Epithelial cell of esophagus (primary cell): ENCODE measurements at regions not wholly inside any gene's neighbourhood (a gene's known extent, or its start where the extent isn't known, plus 50 kb on each side); places are given as distances from the start of the nearest gene placed in this dataset.
A peak's percentile ranks its signal among the peaks of the same experiment; 100 is the strongest.

ENCODE experiments used
- DNase-seq: peaks from one replicate; pipeline ENCODE4 v3.0.0; 2010; ENCODE audit warnings: low read depth
- H3K4me3 ChIP-seq: 2 replicates; pipeline ENCODE4 v1.5.1; 2011; ENCODE audit warnings: mild to moderate bottlenecking, low read length, control low read depth
- CTCF ChIP-seq: IDR thresholded peaks from 2 replicates; pipeline ENCODE4 v1.5.1; 2011; ENCODE audit warnings: low read depth, mild to moderate bottlenecking, low read length, control low read depth, inconsistent platforms; ENCODE audit not compliant: insufficient read depth; ENCODE audit errors: missing control alignments

GRCh38 chr6:23396949-23397348, 729.1 kb upstream of the NRSN1 start:
- no peak overlapping the region for H3K4me3 ChIP-seq
- no peak for DNase-seq
- no peak for TF ChIP-seq CTCF

- H3K4me3 ChIP-seq = no peak overlapping the region
- TF ChIP-seq CTCF = no peak
- DNase-seq = peak; percentile 15
Measured at GRCh38 chr6:23403460-23403859, 722.6 kb upstream of the NRSN1 start.

DNA sequence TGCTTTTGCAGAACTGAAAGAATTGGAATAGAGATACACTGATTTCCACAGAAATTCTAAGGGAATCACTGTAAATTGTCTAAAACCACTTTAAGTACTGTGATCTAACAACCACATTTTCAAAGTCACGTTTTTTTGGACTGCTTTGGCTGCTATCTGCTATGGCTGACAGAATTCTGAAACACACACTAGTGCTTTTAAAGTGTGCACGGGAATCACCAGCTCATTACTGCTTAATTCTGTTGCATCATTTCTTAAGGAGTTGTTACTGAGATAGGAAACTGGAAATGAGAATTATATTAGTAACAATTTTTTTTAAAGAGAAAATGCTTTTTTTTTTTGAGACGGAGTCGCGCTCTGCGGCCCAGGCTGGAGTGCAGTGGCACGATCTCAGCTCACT, 716.5 kb upstream of the NRSN1 start:
- DNase-seq = no peak
- TF ChIP-seq CTCF = no peak

DNA sequence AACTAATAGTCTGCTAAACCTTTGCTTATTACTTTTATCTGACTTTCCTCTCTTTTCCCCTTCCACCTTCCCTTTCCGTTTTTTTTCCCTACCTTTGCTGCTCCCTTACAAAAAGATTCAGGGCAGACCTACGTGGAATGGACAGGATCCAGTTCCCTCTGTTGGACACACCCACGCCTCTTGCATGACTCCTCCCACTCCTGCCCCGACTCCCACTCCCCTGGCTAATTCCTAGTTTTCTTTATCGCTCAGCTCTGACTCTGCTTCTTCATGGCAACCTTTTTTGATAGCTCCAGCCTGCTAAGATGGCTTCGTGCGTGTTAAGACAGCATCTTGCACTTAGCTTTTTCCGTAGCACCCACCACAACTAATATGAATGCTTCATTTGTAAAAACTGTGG, 715.6 kb upstream of the NRSN1 start:
- no peak for TF ChIP-seq CTCF
- DNase-seq = no peak
- H3K4me3 ChIP-seq = no peak overlapping the region

More for the DNA sequence above, 716.5 kb upstream of the NRSN1 start:
- H3K4me3 ChIP-seq = no peak overlapping the region

GRCh38 chr6:23412770-23413169, 713.2 kb upstream of the NRSN1 start:
- TF ChIP-seq CTCF = no peak
- peak; percentile 14 for DNase-seq
- no peak overlapping the region for H3K4me3 ChIP-seq

DNA sequence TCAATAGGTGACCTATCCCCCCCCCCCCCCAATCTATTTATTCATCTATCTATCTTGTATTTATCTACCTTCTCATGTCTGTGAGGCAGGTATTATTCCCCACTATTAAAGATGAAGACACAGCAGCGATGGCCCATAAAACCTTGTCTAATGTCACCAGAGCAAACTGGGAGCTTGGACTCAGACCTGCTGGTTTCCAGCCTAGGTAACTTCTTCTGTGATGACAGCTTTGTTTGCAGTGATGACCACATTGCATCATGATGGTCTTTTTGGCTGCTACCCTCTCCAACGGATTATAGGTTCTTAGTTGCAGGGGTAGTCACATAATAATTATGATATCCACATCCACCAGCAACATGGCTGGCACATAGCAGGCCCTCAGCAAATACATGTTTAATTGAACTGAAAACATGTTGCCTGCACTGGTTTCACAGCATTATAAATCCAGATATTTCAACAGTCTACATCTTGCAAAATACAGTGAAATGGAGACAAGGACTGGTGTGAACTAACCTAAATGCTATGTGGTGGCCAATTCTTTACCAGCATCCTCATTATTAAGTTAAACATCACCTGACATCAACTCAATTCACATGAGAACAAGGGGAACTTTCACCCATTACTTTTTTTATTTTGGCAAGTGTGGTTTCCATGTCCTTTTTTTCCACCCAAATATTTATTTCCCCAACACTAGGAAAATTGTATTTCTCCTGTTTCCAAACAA, 712.5 kb upstream of the NRSN1 start:
- no peak for TF ChIP-seq CTCF
- DNase-seq = peak; percentile 38
- H3K4me3 ChIP-seq = no peak overlapping the region

DNA sequence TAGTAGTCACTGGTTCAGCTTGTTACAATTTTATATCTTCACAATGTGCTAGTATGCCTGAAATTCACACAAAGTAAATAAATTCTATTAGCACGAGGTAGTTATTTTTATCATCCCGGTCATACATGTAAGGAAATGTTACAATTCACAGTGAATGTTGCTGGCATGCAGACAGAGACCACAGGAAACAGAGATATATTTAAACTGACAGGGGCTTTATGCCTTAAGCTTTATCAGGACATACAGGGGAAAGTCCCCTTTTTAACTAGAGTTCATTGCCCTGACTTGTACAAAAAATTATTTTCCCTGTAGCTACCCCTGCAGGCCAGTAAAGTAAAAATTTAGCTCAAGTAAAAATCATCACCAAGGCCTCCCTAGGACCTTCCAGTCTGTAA, 712.0 kb upstream of the NRSN1 start:
- no peak overlapping the region for H3K4me3 ChIP-seq
- TF ChIP-seq CTCF = peak; percentile 47
- DNase-seq = peak; percentile 63
